ENCODE measurements at regions not wholly inside any gene's neighbourhood (a gene's known extent, or its start where the extent isn't known, plus 50 kb on each side); places are given as distances from the start of the nearest gene placed in this dataset.
"Not testable (repeated sequence)": the region's sequence is repeated elsewhere in the genome, so short reads cannot be mapped to it uniquely, and the experiment has no call there.

GRCh38 chr5:68991279-68992084 is 102.3 kb upstream of the SLC30A5 start:
- DNase-seq (ENCODE audit: low read depth) = no peak

DNA sequence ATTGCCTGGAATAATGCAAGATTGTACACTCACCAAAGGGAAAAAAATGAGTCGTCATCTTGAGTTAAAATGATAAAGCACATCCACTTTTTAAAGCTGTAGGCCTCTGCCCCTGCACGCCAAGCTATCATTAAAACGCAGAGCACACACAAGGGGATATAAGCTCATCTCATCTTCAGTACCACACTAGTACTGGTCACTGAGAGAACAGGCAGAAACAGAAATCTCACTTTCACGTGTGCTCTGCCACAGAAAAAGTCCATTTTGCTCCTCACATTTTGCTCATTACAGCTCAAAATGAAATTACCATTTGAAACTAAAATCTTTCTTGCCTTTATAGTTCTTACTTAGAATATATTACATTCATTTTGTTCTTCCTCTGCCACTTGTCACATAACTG is 99.2 kb upstream of the SLC30A5 start:
- no peak for DNase-seq (ENCODE audit: low read depth)

GRCh38 chr5:68995845-68996545 is 97.8 kb upstream of the SLC30A5 start:
- DNase-seq (ENCODE audit: low read depth) = no peak

DNA sequence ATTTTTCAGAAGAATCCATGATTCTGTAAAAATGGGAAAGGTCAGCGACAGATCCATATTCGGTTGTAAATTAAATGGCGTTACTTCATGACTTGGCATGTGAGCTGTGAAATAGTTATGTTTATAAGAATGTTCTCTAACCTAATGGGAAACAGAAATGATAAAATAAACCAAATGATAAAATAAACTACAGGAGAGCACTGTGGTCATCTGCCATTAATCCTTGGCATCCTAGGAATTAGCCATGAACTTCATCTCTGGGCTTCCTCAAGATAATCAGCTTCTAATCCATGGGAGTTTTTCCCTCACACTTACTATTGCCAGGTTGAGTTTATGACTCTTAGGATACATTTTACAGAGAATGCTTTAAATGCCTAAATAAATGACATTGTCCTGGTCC is 94.6 kb upstream of the SLC30A5 start:
- no peak for DNase-seq (ENCODE audit: low read depth)

- DNase-seq (ENCODE audit: low read depth) = no peak
Measured at GRCh38 chr5:69000216-69000919, 93.4 kb upstream of the SLC30A5 start.

- no peak for DNase-seq (ENCODE audit: low read depth)
Measured at GRCh38 chr5:69000949-69001348, 92.9 kb upstream of the SLC30A5 start.

GRCh38 chr5:69001627-69002026 is 92.2 kb upstream of the SLC30A5 start:
- no peak for DNase-seq (ENCODE audit: low read depth)

GRCh38 chr5:69004127-69004526 is 89.7 kb upstream of the SLC30A5 start:
- DNase-seq (ENCODE audit: low read depth) = no peak

- no peak for DNase-seq (ENCODE audit: low read depth)
Measured at GRCh38 chr5:69004676-69005075, 89.1 kb upstream of the SLC30A5 start.

- DNase-seq (ENCODE audit: low read depth) = no peak
Measured at GRCh38 chr5:69006030-69006429, 87.8 kb upstream of the SLC30A5 start.

GRCh38 chr5:69007163-69007562 is 86.7 kb upstream of the SLC30A5 start:
- no peak for DNase-seq (ENCODE audit: low read depth)

GRCh38 chr5:69007726-69008368 is 86.0 kb upstream of the SLC30A5 start:
- peak; percentile 18 for DNase-seq (ENCODE audit: low read depth)

- no peak for DNase-seq (ENCODE audit: low read depth)
Measured at GRCh38 chr5:69010476-69010875, 83.3 kb upstream of the SLC30A5 start.

DNA sequence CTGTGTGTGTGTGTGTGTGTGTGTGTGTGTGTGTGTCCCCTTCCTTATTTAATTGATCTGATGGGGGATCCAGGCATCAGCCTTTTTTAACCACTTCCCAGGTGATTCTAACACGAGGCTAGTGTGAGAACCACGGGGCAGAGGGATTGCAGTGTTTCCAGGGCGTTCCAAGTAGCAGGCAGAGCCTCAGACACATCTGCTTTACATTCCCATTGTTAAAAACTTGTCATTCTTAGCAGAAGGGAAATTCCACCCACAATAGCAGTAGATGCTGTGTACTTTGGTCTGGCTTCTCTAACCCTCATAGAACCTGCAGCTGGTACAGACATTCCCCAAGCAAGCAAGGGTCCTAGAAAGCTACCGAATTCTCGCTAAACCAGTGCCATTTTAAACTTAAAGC is 81.9 kb upstream of the SLC30A5 start:
- no peak for DNase-seq (ENCODE audit: low read depth)

DNA sequence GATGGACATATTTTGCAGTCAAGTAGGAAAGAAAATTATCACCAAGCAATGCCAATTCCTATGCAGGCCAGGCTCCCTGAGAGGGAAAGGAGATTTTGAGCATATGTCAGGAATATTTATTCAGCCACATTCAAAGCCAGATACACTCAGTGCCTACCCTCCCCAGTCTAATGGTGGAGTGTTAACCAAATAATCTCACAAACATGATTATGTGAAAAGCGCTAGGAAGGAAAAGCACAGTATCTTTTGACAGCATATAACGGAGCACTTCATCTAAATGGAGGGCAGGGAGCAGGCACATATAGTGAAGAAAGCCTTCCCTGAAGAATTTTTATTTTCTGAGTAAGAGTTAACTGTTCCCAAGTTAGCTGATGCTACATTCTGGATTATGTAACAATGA is 80.3 kb upstream of the SLC30A5 start:
- no peak for DNase-seq (ENCODE audit: low read depth)

DNA sequence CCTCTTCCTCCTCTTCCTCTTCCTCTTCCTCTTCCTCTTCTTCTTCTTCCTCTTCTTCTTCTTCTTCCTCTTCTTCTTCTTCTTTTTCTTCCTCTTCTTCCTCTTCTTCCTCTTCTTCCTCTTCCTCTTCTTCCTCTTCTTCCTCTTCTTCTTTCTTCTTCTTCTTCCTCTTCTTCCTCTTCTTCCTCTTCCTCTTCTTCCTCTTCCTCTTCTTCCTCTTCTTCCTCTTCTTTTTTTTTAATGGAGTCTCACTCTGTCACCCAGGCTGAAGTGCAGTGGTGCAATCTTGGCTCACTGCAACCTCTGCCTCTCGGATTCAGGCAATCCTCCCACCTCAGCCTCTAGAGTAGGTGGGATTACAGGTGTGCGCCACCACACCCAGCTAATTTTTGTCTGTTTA is 79.8 kb upstream of the SLC30A5 start:
- DNase-seq (ENCODE audit: low read depth) = not testable (repeated sequence)

DNA sequence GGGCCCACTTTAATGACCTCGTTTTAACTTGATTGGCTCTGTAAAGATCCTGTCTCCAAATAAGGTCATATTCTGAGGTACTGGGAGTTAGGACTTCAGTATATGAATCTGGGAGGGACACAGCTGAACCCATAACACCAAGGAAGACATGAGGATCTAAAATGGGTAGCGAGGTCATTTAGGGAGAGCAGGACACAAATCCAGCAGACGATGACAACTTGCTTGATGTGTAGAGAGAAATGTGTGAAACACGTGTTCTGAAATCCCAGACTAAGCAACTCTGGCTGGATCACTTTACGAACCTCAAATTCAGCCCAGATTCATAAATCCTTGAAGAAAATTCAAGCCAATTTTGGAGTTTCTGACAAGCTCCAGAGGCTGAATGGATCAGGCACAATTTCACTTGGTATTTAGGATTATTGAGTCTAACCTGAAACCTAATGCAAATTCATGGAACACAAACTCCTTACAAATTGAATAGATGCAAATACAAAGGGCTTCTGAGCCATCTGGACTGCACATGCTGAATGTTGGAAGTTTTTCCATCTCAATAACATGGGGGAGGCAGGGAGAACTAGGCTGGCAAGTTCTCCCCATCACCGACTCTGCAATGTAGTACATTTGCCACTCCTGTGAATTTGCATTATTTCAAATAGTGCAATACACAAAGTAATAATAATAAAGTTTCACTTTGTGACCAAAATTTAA is 74.0 kb upstream of the SLC30A5 start:
- DNase-seq (ENCODE audit: low read depth) = no peak

DNA sequence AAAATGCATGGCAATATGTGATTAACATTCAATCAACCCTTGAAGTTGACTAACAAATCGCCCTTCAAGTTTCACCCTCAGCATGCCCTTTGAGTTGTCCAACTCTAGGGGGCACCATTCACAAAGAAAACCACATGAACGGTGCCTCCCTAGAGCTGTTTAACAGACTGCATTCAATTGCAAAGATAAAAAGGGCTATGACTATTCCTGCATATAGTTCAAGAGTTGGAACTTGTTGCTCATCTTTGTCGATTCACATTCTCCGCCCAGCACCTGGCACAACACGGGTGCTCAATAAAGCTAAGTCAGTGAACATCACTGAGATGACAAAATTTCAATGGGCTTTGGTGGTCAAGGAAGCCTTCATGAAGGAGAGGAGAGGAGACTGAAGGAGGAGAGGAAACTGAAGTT is 69.6 kb upstream of the SLC30A5 start:
- DNase-seq (ENCODE audit: low read depth) = no peak

GRCh38 chr5:69029292-69029691 is 64.5 kb upstream of the SLC30A5 start:
- no peak for DNase-seq (ENCODE audit: low read depth)

DNA sequence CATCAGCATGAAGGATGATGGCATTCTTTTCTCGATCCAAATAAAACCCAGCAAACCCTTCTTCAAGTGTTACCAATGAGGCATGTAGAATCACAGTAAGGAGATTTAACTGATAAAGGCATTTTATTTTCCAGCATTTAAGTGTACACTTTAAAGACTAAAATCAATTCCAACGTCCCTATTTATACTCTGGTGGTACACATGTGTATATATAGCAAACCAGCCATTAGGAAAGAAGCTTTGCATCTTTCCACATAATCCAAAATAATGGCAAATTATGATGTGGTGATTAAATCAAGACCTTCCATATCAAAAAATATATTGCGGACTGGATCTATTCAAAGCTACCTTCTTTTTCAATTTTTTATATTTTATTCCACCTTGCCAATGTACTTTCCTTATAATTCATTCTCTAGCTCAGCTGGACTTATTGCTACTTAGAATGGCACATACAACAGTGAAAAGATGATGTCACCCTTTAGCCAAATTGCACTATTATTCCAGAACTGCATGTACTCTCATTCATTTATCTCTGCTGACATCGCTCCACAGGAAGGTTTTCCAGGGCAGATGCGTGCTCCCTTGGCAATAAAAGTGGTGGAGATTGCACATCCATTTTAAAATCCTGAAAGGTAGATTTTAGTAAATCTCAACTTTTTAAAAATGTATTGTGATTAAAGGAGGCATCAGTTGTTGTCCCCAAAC is 63.3 kb upstream of the SLC30A5 start:
- DNase-seq (ENCODE audit: low read depth) = no peak

DNA sequence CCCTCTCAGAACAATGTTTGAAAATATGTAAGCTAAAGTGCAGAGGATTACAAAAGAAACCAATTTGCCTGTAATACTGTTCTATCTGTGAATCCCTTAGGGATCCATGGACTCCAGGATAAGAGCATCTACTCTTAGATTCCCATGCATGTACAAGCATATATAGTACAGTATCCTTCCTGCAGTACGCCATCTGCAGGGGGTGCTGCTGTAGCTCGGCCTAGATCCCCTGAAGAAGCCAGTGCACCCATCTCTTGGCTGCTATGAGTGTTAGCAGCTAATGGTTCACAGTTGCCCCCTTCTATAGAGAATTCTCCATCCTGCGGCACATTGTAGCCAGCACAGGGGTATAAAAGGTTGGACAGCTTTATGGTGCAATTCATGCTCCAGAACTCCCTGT is 61.8 kb upstream of the SLC30A5 start:
- DNase-seq (ENCODE audit: low read depth) = no peak

Measured in non-pigmented ciliary epithelial cell (primary cell).